Muscle of back (tissue), 3 donors: ENCODE measurements at regions not wholly inside any gene's neighbourhood (a gene's known extent, or its start where the extent isn't known, plus 50 kb on each side); places are given as distances from the start of the nearest gene placed in this dataset.
A peak's percentile ranks its signal among the peaks of the same experiment; 100 is the strongest.

Source experiments
- DNase-seq, 3 donors: peaks; one replicate each; pipeline versions ENCODE4 v3.0.0 to v3.0.0-alpha.2; 2013

DNA sequence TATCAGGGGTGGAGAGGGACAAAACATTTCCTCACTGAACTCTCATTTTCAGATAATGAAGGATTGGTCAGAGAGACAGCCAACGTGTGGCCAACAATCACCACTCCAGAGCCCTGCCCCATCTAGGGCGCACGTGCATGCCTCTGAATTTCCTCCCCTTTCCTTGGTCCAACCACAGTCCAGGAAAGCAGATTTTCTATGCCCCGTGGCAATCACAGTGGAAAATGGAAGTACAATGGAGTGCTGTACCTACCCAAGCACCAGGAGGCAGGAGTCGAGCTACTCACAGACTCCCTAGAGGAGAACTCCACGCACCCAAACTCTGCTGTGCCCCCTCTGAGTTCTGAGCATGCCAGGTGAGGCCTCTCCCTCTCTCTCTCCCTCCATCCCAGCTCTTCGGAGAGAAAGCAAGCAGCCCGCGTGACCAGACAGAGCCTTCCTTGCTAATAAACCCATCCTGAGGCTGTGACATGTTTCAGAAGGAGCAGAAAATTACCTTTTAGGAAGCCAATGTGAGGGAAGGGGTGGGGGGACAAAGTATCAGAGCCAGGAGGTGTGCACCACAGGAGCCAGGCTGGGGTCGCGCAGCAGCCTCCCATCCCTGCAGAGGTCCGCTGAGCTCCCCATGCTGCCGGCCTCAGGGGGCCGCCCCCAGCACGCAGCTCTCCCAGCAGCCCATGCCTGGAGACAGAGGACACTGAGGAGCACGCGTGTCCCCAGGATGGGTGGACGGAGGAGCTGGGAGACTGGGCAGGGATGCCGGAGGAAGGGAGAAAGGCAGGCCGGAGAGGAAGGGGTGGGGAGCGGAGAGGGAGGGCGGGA is 73.4 kb downstream of the PITPNM2 start:
- no peak for DNase-seq

DNA sequence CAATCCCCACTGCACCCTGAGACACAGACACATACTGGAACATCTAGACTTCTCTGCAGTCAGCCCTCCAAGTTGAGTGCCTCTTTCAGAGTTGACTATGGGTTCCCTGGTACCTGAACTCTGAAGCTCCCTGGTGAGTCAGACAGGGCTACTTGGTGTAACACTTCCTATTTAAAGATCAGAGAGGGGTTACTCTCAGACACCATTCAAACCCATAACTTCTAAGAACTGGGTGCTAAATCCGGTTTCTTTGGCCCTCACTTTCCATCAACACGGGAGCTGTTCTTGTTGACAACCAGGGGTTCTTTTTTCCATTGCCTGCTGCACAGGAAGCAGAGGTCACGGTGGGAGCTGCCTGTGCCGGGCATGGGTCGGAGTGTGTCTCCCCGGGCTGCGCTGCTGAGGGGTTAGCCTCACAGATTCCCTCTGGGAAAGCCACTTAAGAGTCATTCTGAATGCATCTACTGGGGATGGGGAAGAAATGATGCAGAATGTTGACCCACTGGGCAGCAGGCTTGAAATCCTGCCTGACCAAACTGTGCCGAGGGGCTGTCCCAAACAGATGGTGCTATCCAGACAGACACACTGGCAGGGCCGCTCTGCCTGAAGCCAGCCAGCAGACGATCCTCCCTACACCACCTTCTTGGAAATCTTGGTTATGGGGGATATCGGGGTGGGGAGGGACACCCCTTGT is 74.1 kb downstream of the PITPNM2 start:
- DNase-seq = no peak

DNA sequence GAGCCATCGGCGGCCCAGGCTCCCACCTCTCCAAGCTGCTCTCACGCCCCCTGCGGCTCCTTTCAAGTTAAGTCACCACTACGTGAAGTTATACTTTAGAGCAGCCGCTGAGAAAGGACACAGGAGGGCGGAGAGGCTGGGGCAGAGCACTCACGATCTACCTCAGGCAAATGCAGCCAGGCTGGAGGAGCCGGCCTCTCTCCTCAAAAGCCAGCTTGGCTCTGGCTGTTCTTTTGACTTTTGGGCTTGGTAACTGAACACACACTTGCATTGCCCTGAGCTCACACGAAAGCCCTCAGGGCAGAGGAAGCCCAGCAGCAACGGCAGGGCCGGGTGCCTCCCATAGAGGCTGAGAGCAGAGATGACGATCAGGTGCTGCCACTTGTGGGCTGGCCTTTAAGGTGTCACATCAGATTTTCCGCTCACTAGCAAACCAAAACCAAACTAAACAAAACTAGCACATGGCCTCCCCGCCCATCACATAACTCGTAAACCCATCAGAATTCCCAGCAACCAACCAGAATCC is 75.2 kb downstream of the PITPNM2 start:
- DNase-seq = no peak

DNA sequence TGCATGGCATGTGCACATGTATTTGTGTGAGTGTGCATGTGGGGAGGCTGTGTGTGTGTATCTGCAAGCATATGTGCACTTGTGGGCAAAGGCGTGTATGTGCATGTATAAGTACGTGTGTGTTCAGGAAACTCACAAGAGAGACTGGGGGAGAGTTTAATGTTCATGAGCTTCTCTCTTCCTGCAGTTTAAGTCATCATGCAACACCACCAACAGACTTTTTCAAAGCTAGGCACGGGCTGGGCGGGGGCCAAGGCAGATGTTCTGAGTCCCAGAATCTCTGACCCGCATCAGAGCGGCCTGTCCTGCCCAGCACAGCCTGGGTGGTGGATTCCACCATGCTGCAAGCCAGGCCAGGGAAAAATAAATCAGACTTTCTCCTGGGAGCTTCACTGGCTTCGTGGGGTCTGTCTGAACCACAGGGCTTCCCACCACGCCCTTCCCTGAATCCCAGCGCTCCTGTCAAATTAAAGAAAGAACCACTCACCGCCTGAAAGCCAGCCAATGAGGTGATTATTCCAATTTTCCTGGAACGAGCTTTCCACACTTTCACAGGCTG is 75.7 kb downstream of the PITPNM2 start:
- peak in 1 of 3 donors; percentile 53 for DNase-seq

DNA sequence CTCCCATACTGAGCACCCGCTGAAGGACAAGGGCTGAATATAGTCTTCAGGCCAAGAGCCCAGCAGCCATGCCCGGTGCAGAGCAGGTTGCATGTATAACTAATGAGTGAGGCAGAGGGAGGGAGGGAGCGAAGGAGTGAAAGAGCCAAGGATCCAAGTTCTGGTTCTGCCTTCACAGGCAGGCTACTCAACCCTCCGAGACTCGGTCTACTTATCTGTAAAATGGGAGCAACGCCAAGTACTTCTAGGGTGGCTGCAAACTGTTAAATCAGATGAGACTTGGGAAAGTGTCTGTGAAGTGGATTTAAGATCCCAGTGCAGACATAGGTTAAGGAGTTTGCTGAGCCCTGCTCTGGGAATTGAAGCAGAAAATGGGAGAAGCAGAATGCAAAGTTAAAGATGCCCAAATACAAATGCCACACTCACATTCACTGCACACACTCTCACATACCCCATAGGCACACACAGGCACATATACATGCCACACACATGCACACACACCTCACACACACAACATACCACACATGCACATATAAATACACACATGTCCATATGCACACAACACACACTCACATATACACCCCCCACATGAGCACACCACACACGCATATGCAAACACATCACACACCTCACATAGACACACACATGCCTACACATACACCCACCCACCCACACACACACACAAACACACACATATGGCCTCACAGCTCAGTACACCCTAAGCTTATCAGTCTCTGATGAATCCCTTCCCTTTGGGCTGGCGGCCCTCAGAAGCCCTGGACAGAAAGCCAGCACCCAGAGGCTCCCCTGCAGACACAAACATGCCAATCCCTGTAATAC is 76.7 kb downstream of the PITPNM2 start:
- DNase-seq = no peak

DNA sequence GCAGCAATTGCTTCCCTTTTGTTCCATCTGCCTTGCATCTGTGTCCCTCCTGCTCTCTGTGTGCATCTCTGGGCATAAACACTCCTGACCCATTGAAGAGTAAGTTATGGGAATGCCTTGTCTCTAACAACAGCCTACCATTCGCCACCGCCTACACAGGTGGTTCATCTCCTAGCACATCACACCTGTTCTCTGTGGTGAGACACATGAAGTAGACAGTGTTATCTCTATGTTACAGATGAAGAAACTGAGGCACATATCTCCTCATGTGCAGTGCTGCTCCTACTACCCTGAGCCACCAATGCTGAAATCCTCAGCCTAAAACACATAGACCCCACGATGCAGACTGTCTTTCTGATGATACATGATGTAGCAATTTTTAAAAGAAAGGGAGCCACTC is 77.6 kb downstream of the PITPNM2 start:
- DNase-seq = no peak

DNA sequence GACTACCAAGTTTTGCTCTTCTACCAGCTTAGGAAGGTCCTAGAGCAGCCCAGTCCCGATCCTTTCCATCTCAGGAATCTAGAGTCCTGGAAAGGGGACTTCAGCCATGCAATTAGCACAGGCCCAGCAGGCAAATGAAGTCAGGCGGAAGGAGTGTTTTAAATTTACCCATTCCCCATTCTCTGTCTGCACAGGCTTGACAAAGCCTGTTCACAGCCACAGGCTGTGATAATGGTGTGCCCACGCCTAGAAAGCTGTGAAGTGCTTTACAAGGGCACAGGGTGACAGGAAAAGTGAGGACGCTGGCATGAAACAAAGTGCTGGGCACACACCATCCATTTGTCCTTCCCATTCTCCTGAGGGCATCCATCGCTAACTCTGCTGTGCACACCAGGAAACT is 79.0 kb downstream of the PITPNM2 start:
- no peak for DNase-seq

DNA sequence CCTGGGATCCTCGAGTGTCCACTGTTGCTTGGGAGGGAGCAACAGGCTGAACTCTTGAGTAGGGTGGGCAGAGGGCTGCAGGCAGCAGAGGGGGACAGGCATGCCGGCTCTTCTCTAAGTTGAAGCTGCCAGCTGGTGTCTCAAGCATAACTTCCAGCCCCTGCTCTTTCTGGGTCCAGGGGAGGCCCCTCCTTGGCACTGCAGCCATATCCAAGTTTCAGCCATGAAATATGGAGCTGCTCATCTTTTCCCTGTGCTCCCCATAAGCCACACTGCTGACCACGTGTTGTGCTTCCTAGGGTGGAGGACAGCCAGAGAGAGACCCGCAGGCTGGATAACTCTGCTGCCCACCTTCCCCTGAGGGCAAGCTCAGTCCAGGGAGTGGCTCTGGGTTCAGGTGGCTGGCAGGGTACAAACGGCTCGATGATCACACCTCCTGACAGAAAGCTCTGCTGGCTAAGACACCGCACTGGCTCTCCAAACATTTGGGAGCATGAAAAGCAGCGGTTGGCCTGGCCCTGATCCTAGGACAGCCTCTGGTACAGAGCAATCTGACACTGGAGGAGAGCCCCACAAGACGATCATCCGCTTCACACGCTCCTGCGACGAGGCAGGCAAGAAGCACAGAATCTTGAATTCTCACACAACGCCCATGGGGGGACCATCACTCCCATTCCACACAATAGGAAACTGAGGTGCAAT is 79.6 kb downstream of the PITPNM2 start:
- peak in 2 of 3 donors; percentile 71 to 86 for DNase-seq

DNA sequence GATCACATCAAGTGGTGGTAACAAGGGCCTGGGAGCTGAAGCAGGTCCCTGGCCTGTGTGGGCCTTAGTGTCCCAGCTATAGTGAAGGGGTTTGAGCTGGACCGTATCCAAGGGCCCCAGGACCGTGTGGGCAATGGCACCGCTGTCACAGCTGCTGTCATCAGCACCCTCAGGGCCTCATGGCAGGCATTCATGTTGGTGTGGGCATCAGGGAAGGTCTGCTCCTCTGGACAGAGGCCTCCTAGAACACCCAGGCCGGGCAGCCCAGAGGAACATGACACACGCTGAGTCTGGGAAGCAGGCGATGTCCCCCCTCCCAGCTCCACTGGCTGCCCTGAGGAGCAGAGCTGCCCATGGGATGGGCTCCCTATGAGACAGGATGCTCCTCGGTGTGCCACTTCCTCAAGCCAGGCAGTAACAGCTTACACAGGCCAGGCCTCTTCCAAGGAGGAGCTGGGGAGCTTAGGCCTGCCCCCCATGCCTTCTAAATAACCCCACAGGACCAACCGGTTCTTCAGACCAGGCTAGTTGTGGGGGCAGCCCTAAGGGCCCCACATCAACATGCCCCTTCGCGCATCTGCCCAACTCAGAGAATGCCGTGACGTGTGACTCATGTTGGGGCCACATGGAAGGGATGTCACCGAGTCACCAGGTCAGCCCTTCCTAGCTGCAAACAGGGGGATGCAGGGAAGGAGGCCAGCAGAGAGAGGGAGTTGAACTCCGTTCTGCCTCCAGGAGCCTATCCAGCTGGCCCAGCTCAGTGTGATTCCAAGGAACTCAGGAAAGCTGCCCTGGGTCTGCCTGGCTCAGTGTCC is 80.4 kb downstream of the PITPNM2 start:
- no peak for DNase-seq

DNA sequence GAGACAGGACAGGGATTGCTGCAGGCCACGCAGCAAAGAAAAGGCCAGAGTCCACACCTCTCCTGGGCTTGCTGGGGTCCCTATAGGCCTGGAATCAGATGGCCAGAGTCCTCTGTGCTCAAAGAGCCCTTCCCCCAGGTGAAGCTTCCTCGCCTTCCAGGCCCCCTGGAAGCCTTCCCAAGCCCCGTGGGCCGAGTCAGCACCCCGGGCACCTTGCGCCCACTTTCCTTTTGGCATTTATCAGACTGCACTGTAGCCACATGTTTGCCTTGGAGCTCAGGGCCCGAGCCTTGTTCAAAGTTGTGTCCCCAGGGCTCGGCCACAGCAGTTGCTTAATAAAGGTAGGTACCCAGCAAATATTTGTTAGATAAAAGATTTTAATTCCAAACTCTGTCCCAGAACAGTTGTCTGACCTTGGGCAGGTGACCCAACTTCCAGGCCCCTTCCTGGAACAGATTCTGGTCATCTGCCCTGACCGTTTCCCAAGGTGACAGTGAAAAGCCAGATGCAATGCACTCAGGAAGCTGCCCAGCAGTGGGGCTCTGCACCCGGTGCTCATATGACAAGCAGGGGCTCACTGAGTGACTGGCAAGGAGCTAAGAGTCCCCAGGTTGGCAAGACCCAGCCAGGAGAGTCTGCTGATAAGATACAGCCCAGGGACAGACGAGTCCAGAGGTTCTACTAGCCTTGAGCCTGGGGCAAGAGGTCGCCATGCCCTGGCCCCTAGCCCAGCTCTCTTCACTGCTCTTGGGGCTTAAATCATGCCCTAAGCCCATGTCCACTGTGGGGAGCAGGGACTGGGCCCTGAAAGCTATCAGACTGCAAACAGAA is 81.2 kb downstream of the PITPNM2 start:
- DNase-seq = no peak

DNA sequence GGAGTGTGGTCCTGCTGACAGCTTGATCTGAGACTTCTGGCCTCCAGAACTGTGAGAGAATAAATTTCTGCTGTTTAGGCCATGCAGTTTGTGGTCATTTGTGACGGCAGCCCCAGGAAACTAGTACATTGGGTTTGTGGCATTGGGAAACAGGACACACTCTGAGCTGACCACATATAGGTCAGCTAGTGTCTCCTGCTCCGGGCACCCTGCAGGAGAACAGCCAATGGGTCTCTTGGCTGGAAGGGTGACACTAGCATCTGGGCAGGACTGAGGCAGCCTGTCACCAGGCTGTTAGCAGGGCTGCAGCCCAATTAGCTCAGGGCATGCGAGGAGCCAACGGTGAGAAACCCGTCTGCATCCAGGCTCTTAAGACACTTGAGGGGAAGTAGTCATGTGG is 83.2 kb downstream of the PITPNM2 start:
- no peak for DNase-seq

DNA sequence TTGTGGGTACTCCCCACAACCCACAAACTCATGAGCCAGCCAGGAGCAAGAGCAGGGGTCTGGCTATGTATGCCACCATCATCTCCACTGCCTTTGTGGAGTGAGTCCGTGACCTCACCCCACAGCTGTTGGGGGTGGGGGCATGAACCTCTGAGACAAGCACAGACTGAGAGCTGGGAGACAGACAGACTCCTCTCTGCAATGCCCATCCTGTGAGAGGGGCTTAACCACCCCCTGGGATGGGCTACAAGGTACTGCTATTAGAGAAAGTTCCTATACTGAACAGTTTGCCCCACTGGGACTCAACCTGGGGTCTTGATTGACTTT is 84.5 kb downstream of the PITPNM2 start:
- DNase-seq = no peak

DNA sequence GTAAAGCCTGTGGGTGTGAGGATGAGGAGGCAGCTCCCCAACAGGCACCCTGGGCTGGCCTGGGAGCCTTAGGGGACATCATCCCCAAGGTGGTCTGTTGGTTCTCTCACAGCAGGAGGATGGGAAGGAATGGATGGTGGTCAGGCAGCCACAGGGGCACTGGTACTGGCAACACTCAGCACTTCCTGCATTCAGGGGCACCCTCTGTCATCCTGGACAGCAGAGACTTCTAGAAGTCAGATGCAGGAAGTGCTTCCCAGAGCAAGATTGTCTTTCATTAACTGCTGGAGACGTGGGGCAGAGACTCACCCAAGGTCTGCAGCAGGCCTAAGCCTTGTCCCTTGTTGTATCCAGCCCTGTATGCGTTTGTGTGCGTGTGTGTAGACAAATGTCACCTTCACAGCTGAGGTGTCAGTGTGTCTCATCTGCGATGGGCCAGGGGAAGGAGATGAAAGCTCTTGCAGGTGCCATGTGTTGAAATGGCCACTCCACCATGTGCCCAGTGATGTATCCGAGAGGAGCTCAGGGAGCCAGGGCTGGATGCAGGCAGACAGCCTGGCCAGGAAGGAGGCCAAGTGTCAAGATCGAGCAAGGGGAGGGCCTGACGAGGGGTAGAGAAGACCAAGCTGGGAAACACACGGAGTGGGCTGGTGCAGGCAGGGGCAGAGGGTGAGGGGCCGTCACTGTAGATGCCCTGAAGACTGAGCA is 85.1 kb downstream of the PITPNM2 start:
- no peak for DNase-seq

DNA sequence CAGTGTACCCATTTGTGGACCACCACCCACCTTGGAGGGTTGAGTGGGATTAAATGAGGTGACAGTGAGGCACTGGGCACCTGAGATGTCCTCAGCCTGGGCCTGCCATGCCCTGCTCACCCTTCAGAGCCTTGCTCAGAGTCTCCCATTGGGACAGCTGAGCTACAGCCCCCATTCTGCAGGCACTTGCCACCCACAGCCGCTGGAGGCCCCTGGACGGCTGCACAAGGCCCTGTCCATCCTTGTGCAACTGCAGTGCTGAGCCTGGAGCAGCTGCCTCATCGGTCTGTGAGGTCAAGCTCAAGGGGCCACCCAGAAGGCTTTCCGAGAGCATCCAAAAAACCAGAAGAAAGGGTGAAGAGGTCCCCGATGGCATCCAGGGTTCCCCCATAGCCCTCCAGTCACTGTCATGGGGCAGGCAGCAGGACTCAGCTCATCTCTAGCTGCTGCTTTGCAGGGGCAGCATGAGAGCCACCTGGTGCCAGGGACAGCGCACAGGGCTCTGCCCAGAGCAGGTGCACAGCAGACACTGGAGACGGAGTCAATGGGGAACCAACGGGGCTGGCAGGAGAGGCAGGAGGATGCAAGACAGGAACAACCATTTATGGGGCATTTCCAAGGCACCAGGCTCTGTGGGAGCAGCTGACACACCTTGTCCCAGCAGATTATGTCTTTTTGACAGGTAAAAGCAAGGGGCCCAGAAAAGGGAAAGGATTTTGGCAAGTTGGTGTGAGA is 84.6 kb downstream of the ARL6IP4 start:
- no peak for DNase-seq

DNA sequence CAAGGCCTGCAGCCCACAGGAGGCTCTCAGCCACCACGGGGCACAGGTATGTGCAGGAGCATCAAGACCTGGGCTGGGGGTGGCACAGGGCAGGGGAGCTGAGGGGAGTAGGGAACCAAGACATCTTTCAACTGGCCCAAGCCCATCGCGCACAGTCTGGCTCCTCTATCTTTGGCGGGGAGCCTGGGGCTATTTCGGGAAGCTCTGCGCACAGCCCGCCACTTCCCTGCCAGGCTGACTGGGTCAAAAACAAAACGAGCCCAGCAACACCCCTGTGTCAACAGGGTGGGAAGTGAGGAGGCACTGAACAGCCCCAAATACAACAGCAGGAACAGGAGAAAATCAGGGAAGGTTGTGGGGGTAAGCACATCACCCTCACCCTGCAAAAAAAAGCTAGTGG is 83.9 kb downstream of the ARL6IP4 start:
- DNase-seq = no peak

DNA sequence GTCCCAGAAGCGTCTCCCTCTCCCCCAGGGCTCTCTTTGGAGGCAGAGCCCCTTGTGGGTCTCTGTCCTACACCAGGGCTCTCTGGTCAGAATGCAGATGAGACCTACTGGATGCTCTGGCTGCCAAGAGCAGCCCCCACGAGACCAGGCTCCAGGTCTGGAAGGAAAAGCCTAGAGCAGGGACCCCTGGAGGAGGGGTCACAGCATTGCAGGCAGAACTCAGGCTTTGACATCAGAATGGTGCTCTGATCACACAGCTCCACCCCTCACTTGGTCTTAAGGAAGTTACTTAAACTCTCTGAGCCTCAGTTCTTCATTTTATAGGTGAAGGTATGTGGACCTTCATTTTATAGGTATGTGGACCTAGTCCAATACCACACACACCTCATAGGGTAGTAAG is 83.1 kb downstream of the ARL6IP4 start:
- DNase-seq = no peak

DNA sequence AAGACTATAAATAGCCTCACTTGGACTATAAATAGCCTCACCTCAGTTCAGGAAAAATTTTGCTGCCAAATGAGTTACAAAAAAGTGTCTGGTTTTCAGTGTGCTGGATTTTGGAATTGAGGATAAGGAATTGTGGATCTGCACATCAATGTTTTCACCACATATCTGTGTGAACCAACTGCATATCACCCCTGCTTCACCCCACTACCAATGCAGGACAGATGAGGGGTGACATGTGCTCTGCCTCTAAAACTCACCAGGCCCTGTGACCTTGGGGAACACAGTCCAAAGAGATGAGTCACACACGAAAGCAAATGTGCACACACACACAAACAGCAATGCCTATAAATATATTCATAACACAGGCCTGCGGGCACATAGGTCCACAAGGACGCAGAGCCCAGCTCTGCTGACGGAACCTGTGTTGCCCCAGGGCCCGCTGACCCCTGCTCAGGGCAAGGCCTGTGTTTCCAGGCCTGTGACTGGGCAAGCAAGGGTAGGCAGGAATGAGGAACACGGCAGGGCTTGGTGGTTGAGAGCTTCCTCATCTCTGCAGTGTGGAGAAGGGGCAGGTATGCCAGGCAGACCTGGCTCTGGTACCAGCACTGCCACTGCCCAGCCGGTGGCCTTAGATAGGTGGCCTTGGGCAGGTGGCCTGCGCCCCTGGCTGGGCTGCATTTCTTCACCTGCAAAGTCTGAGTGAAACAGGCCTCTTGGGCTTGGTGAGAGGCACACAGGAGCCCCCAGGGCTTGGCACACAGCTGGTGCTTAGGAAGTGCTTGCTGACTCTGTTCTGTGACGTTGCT is 82.4 kb downstream of the ARL6IP4 start:
- peak in 1 of 3 donors; percentile 43 for DNase-seq
